HG03442 (cell line): ENCODE measurements at regions not wholly inside any gene's neighbourhood (a gene's known extent, or its start where the extent isn't known, plus 50 kb on each side); places are given as distances from the start of the nearest gene placed in this dataset.
"Not testable (repeated sequence)": the region's sequence is repeated elsewhere in the genome, so short reads cannot be mapped to it uniquely, and the experiment has no call there.

ENCODE experiments used
- ATAC-seq: cut with Tn5 transposase; IDR thresholded peaks from one replicate; pipeline ENCODE4 v1.9.1; 2021; ENCODE audit warnings: mild to moderate bottlenecking, moderate library complexity; ENCODE audit not compliant: unreplicated experiment

DNA sequence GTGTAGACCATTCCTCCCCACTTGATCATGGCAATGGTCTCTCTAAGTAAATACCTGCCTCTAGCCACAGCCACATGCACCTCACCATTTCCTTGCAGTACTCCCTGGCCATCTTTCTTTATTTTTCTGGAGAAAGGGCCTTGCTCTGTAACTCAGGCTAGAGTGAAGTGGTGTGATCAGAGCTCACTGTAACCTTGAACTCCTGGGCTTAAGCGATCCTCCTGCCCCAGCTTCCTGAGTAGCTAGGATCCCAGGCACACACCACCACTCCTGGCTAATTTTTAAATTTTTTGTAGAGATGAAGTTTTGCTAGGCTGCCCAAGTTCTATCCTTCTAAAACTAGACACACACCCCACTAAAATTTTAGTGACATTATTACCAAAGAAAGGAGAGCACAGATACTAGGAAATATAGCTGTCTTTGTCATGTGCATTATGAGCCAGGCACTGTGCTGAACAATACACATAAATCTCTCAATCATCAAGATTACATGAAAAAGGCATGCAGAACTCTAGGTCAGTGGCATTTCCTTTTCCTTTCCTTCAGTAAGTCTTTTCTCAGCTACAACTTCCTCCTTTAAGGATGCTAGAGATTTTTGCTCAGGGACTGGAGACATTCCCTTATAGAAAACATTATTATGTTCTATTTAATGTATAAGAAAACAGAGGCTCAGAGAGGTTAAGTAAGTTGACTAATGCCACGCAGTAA is 95.0 kb upstream of the SERBP1 start:
- no peak for ATAC-seq

- ATAC-seq, result no peak
Measured at GRCh38 chr1:67528141-67528540, 97.9 kb upstream of the SERBP1 start.

DNA sequence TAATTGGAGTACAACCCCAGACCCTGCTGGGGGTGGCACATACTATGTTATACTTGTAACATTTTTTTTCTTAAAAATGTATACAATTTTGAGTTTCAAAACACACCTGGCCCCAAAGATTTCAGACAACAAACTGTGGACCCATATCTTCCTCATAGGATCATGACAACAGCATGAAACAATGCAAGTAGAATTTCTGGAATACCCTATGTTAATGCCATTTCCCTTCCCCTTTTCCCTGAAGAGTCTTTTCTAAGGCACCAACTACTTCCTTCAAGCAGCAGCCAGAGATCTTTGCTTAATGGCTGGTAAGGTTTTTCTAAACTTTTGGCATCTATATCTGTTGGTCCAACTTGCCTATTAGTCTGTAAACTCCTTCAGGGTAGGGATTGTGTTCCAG is 99.9 kb upstream of the SERBP1 start:
- ATAC-seq, result no peak

DNA sequence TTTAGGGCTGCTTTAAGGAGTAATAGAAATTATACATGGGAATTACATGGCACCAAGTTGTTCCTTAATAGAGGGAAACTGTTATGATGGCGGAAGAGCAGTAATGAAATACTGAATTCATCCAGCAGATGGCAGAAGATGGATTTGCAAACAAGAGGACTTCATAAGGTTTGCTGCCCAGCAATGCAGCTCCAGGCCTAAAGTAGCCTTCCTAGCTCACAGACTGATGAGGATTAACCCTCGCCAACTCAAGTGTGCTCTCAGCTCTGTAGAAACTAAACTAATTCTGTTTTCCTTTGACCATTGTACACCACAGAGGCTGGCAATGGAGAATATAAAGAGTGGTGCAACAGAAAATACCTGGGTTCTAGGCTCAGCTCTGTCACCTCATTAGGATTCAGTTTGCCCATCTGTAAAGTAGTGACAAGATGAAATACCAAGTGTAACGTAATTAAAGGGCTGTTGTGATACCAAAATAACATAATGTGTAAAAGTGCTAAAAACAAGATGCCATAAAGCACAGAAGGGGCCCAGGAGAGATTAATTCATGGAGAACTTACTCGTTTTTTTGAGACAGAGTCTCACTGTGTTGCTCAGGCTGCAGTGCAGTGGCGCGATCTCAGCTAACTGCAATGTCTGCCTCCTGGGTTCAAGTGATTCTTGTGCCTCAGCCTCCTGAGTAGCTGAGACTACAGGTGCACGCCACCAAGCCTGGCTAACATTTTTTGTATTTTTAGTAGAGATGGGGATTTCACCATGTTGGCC is 102.4 kb upstream of the SERBP1 start:
- ATAC-seq, result peak; percentile 46

GRCh38 chr1:67534627-67535065 is 104.4 kb upstream of the SERBP1 start:
- no peak for ATAC-seq

GRCh38 chr1:67535474-67535873 is 105.3 kb upstream of the SERBP1 start:
- ATAC-seq, result peak; percentile 84

GRCh38 chr1:67536957-67537666 is 106.9 kb upstream of the SERBP1 start:
- ATAC-seq, result no peak

DNA sequence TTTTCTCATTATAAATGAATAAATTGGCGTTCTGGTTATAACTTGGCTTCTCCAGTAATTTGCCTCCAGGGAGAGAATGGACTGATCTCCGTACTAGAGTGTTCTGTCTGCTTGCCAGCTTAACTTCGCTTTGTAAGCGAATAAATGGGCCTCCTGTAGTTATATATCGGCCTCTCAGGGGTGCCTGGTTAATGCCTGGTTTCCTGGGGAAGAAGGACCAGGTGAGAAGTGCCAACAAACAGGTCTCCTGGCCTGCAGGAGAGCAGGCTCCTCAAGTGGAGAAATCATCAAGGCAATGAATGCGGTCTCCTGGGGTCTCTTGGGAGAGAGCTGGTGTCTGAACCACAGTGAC is 107.4 kb upstream of the SERBP1 start:
- no peak for ATAC-seq

DNA sequence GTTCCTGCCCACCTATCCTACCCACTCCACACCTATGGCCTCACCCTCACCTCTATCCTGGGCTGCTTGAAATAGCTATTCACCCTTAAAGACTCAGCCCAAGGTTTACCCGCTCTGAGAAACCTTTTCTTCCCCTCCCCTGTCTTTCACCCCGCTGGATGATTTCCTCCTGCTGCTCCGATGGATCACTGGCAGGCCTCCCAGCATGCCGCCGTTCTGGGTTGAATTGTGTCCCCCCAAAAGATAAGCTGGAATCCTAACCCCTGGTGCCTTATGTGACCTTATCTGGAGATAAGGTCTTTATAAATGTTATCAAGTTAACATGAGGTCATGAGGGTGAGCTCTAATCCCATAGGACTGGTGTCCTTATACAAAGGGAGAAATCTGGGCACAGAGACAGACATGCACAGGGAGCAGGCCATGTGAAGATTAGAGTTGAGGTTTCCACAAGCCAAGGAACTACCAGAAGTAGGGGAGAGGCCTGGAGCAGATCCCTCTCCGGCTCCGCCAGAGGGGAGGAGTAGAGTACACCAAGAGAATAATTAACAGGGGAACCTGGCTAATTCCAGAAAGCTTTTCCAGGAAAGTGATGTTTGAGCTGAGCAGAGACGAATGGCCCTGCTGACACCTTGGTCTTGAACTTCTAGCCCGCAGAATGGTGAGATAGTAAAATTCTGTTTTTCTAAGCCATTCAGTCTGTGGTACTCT is 110.0 kb upstream of the SERBP1 start:
- no peak for ATAC-seq

DNA sequence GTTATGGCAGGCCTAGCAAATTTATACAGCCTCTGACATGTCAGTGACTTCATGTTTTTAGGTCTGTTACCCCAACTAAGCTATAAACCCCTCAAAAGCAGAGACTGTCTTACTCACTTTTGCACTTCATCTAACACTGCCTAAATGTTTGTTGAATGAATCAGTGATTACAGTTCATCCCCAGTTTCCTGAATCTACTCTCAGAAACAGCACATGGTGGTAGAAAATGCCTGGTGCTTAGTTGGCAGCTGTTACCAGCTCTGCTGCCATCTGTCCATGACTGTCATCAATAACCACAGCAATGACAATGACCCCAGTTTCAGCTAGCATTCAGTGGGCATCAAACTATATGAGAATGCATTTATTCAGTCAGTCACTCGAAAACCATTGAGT is 110.5 kb upstream of the SERBP1 start:
- ATAC-seq, result no peak

DNA sequence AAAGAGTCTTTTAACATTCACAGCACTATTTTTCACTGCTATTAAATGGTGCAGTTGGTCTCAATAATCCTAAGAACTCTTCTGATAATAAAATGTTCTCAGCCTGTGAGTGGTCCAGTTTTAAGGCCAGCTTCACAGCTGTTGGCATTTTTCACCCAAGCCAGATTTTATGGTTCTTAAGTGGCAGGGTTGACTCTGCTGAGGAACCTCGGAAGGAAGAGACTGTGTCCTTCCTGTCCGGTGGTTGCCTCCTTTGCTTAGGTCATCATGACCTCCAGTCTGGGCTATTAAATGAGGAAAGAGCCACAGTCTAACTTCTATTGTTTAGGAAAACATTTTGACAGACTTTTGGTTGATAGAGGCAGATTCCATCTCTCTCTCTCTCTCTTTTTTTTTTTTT is 112.5 kb upstream of the SERBP1 start:
- no peak for ATAC-seq

- ATAC-seq, result no peak
Measured at GRCh38 chr1:67544921-67545320, 114.7 kb upstream of the SERBP1 start.

DNA sequence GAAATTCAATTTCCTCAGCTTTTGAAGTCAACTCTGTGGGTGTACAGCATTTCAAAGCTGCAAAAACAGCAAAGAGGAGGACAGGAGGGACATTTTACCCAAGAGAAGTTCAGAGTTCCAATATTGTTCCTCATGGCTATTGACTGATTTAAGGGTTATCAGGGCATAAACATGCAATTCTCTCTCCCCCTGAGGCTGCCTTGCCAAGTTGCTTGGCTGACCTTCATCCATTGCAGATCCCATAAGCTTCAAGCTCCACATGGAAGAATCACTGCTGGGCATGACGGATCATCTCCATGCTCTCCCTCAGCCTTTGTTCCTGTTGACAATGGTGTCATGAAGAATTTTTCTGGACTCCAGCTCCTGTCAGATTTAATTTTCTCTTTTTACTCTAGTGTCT is 115.2 kb upstream of the SERBP1 start:
- no peak for ATAC-seq

DNA sequence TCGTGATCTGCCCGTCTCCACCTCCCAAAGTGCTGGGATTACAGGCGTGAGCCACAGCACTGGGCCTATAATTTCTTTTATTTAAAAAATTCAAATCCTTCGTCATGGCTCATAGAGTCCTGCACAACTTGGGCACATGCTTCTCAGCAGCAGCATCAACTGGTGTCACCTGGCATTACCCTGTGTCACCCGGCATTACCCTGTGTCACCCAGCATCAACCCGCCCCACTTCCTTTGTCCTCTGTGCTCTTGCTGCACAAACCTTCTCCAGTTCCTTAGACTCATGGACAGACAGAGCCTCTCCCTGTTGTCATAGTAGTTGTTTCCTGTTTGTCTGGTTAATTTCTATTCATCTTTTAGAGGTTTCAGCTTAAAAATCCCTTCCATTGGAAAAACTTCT is 121.2 kb upstream of the SERBP1 start:
- ATAC-seq, result no peak

DNA sequence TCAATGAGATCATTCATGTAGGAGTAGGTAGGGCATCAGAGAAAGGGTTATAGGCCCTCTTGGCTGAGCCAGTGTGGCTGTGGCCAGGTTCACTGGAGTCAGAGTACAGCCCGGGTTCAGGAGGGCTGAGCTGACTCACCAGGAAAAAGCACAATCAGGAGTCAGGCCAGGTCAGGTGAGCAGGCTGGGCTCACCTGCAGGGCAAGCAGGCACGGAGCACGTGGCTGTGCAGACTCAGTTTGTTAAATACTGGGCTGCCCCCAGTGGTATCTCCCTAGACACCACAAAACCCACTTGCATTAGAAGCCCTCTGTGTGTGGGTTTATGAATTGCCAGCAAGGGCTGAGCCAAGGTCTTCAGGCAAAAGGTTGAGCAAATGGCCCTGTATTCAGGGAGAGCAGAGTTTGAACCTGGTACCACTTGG is 122.1 kb upstream of the SERBP1 start:
- no peak for ATAC-seq

GRCh38 chr1:67554204-67554603 is 124.0 kb upstream of the SERBP1 start:
- not testable (repeated sequence) for ATAC-seq

DNA sequence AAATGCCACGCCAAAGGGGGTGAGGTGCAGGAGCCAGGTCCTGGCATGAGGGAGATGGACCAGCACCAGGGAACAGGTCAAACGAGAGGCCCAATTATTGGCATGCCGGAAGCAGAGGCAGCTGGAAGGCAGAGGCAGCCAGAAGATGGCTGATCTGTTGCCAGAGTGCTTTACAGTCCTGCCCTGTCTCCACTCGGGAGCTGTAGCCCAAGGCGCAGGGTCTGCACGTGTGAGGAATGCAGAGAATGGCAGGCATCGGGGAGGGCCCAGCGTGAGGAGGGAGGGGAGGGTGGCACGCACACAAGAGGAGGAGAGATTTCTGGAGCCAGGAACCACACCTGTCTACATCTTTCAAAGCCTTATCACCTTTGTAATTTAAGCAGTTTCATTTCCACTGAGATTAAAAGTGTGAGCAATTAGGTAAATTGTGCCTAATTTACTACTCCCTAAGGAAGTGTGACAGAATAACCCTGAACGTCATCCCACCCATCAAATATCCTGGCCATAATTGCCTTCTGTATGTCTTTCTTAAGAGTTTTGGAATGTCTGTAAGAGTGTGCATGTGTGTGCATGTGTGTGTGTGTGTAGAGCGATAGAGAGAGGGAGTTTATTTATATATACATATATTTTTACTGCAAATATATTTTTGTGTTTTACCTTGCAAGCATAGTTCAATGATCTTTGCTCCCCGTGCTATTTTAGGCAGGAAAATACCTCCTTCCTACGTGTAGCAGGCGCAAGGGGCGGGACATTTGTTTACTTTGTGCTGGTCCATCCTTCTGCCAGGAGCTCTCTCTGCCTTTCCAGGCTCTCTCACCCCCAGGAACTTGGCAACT is 125.5 kb upstream of the SERBP1 start:
- ATAC-seq, result no peak

- ATAC-seq, result no peak
Measured at GRCh38 chr1:67556297-67556900, 126.2 kb upstream of the SERBP1 start.

DNA sequence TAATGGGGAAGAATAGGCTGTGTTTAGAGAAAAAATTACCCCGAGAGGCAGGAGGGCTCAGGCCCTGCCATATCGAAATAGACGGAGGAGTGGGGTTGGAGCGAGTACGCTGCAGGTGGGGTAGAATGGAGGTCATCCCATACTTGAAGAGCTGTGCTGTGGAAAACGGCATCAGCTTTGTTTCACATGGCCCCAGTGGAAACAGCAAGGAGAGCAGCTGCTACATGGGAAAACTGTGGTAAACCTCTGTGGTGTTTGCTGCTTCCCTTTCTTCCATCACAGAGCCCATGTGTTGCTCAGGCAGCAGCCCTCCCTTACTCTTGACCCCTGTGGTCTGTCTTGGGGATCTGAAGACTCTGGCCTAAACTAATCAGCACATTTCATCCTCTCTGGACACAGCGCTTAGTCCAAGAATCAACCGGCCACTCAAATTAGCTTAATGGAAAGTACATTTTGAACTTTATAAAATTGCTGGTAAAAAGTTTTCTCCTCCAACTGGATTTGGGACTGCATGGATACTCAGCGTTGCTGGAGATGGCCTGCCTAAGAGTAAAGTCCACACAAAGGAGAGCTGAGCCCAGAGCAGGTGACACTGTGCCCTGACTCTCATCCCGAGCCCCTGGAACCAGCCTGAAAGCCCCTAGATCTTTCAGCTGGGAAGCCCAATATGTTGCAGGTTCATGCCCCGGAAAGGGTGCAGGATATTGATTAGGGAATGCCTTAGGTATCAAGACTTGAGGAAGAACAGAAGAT is 127.1 kb upstream of the GADD45A start:
- no peak for ATAC-seq
